GM19023 (cell line): ENCODE measurements at regions not wholly inside any gene's neighbourhood (a gene's known extent, or its start where the extent isn't known, plus 50 kb on each side); places are given as distances from the start of the nearest gene placed in this dataset.

Experiments used
- ATAC-seq: cut with Tn5 transposase; IDR thresholded peaks from one replicate; pipeline ENCODE4 v1.9.1; 2021; ENCODE audit warnings: mild to moderate bottlenecking, moderate library complexity; ENCODE audit not compliant: unreplicated experiment

DNA sequence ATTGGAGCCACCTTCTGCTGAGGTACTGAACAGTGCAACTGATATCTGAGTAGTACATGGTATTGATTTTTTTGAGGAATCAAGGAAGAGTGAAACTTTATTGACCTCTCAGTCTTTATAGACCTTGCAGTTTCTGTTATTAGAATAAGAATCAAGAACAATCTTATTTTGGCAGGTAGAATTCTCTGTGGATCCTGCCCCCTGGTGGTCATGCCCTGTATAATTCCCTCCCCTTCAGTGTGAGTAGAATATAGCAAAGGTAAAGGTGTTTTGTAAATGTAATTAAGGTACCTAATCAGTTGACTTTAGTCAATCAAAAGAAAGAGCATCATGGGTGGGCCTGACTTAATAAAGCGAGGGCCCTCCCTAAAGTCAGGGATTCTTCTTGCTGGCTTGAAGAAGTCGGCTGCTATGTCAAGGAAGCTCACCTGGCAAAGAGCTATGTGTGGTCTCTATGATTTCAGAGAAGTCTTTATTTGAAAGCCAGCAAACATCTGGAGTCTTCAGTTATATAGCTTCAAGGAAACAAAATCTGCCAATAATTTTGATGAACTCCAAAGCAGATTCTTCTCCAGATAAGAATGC, 142.8 kb downstream of the LSM5 start:
- no peak for ATAC-seq

DNA sequence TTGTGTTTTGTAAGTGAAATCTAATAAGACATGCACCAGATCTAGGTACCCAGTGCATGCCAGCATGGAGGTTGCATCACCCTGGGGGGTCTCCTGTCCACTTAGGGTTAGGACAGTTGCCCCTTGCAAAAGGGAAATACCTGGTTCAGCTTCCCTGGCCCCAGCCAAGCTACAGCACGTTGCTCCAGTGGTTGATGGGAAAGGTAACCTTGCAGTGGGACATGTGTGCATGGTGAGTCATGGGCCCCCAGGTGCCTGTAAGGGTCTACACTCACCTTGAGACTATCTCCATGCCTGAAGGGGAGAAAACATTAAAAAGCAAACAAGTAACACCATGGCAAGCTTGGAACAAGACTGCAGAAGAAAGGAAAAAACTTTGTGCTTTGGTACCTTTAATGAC, 143.9 kb downstream of the LSM5 start:
- no peak for ATAC-seq

DNA sequence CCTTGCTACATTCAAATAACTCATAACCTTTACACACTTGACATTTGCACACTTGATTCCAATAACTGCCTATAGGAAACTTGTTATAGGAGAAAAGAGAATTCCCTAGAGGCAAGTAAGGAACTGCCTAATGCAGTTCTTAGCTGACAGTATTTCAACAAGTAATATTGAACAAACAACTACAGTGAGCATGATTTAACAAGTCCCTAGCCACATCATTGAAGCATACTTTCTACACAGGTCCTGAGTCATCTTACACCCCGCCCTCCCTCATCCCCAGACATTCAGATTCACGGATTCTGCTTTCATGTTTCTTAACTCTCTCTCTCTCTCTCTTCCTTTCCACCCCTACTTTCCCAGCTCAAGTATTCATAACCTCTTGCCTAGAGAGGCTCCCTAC, 153.5 kb downstream of the LSM5 start:
- no peak for ATAC-seq

DNA sequence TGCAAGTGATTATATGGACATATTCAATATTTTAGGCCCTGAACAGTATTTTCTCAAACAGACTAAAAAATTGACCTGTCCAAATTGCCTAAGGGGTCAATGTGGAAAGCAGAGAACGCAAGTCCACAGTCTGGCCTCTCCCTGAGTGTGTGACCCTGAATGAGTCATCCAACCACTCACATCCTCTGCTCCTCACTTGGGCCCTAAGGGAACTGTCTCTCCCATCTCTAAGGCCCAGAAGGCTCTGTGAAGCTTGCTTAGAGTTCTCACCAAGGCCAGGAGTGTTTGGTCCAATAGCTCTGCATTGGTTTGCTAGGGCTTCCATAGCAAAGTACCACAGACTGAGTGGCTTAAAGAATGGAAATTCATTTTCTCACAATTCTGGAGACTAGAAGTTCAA, 155.1 kb downstream of the LSM5 start:
- ATAC-seq = no peak

DNA sequence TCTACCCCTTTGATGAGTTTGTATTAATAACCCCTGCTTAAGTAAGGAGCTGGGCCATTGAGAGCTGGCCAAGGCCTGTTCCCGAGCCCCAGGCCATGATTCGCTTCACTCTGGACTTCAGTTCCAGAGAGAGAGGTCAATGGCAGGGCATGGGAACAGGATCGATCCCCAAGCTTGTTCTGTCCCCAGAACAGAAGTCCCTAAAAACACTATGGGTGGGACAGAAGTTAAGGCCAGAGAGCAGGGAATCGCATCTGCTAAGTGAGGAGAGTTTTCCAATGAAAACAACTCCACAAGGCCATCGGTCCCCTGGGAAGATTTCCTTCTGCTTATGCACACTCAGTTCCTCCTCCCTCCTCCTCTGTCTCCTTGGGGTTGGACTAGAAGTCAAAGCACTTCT, 159.6 kb downstream of the LSM5 start:
- no peak for ATAC-seq

DNA sequence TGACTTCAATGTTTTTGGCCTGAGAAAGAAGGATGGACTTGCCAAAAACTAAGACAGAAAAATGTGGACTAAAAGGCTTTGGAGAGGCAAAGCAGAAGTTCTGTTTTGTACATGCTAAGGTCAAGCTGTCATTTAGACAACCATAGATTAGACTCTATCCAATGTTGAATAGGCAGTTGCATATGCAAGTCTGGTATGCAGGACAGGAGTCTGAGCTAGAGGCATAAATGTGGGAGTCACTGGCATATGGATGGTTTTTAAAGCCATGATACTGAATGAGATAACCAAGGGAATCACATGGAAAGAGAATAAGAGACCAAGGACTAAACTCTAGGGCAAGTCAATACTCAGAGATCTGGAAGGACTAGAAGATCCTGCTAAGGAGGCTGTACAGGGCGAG, 164.1 kb downstream of the LSM5 start:
- ATAC-seq = no peak

DNA sequence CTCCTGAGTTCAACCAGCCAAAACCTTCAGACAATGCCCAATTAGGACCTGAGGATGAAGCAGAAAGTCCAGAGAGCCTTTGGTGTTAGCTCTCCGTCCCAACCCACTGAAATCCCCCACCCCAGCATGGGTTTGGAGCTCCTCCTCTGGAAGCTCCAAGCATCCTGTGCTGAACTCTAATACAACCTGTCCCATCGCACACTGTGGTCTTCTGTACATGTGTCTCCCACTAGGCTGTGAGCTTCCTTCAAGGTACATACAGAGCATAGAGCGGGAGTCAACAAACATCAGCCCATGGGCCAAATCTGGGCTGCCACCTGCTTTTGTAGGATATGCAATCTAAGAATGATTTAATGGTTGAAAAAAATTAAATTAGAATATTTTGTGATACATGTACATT, 166.5 kb downstream of the LSM5 start:
- no peak for ATAC-seq

DNA sequence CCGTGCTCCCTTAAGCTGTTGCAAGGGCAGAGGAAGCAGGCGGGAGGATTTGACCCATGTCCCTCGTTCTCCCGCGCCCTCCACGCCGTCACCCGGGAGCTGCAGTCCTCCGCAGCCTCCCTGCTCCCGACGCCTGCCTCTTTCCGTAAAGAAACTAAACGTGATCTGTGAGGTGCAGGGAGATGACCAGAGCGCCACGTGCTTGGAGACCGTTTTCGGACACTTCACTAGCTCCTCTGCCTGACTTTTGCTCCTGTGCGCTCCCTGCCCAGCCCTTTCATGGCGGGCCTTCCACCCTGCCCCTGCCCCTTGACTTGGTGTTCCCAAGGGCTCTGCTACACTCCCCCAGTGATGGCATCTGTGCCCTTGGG, 171.2 kb downstream of the LSM5 start:
- ATAC-seq = no peak

DNA sequence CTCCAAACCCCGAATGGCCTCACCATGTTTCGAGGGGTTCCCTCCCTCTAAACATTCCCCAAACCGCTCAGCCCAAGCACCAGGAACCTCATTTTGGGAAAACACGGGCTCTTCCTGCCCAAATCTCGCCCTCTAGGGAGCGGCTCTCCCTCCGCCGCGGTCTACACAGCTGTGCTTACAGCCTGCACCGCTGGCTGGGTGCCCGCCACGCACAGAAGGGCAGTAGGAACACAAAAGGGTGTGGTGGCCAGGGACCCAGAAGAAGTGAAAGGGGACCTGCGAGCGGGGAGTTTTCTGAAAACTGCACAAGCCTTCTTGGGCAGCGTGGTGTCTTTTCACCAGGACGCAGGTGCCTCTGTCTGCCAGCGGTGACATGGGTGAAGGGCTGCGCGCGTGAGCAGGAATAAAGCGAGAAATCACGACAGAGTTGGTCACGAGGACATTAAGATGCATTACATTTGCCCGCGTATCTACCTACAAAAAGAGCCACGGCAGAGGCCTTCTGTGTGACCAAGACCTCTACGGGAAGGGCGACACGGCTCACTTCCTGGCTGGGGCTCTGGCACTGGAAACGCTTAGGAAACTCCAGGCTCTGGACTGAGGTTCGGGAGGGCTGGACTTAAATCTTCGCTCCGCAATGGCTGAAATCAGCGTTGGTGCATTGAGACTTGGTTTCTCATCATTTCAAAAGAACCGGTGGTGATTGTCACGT, 171.7 kb downstream of the LSM5 start:
- no peak for ATAC-seq

DNA sequence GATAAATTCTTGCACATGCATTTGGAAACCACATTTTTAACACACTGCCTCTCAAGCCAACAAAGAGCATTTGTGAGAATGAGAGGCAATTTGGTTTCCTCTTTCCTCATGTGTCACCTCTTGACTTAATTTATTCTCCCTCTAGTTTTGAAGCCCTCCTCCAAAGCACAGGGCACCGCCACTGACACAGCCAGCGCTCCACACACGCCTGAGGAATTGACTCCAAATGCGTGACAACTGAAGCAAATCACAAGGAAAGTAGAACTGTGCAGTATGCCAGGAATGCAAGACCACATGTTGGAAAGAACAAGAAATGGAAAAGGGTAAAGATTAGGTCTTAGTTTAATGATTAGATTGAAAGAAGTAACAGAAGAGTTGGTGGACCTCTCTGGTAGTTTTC, 173.3 kb downstream of the LSM5 start:
- ATAC-seq = no peak

DNA sequence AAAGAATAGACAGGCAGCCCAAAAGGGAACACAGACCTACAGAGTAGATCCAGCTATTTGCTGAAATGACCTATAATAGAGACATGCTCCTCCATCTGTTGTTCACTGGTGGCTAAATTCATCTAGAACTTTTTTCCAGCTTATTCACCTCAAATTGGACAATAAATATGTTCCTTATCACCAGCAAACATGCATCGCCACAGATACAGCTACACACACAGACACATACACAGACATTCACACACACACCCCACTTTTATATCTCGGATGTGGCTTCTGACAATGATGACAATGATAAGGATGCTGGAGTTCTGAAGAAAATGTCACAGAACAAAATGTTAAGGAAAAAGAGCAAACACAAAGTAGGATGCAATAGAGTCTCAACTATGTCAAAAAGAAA, 175.4 kb downstream of the LSM5 start:
- ATAC-seq = no peak

DNA sequence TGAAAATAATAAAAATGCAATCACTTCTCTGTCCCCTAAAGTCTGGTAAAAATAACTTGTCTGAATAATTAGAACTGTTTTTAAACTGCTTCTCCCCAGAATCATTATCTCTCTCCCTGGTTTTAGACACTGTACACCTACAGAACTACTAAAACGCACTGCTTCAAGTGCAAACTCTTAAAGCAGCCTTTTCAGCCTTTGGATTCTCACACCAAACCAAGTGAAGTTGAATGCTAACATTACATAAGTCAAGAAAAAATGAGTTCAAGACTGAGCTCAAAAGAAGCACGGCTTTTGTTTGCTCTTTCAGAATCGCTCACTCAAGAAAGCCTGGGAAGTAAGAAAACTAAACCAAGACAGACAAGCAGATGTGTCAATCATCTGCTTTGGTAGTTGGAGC, 188.8 kb downstream of the LSM5 start:
- no peak for ATAC-seq

DNA sequence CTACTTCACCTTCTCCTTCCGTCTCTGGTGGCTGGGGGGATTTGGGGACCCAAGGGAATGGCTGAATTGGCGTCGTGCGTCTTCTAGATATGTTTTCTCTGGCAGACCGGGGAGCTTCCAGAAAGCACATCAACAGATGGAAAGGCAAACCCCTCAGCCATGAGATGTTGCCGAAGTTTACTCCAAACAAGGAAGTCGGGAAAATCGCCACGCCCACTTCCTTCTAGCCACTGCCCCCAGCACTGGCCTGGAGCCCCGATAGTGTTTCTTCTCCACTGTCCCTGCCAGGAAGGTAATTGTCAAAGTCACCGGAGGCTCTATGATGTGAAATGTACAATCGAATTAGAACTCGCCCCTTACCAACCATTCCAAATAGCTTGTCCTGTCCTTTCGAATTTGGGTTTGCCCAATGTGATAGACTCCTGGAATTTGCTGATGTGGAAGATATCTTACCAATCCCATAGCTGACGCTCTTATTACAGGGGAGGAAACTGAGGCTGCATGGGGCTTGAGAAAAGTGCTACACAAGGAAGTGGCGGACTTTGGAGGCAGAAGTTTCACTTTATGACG, 191.0 kb downstream of the LSM5 start:
- no peak for ATAC-seq

DNA sequence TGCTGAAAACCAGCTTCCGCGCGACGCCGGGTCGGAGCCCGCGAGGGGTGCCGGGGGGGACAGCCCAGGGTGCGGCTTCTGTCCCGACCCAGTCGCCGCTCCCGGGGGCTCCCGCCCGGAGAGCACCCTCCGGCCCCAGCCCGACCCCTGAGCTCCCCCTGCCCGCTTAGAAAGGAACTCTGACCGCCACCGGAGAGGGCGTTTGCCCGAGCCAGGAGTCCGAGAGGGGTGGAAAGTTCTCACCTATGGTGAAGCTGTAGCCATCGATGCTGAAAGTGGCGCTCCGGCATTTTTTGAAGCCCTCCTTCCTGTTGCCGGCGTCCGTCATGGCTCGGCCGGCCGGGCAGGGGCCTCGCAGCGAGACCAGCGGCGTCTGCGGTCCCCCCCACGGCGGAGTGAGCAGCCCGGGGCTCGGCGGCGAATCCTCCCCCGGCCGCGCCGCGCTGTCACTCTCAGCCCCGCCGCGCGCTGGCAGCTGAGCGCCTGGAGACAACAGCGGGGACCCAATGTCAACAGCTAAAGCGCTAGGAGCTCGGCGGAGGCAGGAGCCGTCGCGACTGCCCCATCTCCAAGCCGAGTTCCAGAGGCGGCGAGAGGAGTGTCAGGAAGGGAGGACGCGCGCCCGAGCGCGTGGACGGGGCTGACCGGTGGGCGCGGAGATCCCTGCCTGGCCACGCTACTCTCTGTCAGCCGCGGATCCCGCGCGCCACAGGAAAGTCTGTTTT, 191.6 kb downstream of the LSM5 start:
- ATAC-seq = no peak

DNA sequence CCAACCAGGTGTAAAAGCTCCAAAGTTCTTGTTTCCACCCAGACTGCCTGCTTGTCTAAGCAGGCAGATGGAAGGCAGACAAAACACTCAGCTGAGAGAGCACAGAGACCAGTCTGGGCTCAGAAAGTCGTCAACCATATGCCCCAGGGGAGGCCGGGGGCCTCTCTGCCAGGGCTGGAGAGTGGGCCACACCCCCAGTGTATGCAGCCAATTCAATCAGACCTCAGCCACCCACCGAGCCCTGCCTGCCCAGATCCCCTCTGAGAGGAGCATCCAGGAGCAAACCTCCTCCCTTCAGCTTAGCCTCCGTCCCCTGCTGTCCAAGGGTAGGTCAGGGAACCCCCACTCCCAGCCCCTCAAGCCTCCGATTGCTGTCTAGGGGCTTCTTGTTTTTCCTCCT, 196.3 kb downstream of the LSM5 start:
- ATAC-seq = no peak

DNA sequence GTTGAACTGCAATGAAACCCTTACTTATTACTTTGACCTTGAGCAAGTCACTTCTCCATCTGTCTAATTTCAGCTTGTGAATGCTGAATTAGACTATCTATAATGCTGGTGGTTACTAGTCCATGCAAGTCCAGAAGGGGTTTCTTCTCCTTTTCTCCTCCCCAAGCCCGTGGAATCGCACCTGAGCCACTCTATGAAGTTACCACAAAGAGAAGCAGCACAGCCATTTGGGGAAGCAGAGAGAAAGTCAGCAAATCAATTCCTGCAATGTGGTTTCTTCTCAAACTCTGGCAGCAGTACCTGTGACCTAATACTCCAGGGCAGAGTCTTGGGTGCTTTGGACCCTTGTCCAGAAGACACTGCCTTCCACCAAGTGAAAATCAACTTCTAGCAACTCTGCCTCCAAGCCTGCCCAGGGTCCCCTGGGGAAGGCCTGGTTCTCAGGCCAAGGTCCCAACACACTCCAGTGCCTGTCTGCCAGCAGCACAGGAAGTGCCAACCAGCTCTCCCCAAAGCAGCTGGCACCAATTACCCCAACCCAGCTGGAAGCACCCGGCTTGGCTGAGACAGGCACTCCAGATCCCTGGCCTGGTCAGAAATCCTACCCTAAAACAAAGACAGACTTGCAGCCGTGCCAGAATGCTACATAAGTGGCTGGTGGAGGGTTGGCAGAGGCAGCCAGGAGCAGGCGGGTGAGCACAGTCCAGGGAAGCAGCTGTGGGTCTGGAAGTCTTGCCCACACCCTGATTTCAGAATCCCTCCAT, 200.3 kb downstream of the LSM5 start:
- no peak for ATAC-seq

DNA sequence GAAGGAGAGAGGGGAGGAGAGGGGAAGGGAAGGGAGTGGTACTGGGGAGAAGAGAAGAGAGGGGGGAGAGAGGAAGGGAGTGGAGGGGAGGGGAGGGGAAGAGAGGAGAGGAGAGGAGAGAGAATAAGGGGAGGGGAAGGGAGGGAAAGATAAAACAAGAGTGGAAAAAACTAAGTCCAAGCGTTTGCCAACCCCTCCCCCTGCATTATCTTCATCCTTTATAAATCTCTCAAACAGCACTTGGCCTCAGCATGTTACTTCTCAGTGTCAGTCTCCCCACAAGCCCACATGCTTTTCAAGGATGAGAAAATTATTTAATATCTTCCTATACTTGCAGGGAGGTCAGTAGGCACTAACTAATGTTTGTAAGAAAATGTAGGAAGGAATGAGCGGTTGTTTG, 204.5 kb downstream of the LSM5 start:
- ATAC-seq = no peak

DNA sequence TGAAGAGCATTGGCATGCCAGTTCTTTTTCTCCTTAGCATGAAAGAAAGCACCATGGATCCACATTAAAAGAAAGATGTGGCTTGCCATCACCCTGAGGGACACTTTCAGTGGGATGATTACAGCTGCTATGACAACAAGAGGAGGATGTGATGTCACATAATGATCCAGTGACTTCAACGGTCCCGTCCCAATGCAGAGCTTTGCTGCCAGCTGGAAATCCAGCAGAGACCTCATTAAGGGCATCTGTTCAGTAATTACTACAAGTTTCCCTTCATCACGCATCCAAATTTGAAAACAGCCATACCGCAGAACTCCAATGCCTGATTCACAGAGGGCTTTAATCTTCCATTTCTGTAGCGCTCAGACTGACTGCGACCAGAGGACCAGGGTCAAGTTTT, 206.6 kb downstream of the LSM5 start:
- no peak for ATAC-seq

DNA sequence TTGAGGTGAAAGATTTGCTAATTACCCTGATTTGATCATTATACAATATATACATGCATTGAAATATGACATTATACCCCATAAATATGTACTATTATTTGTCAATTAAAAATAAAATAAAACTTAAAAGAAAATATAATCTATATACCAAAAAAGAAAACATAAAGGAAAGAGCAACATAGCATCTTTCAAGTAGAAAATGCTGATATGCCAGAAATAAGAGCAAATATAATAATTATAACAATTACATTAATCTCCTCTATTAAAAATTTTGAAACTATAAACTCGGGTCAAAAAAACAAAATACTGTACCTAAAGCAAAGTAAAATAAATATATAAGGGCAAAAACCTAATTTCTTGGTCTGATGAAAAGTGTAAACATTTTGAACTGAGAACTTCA, 209.3 kb upstream of the PDE1C start:
- ATAC-seq = no peak

DNA sequence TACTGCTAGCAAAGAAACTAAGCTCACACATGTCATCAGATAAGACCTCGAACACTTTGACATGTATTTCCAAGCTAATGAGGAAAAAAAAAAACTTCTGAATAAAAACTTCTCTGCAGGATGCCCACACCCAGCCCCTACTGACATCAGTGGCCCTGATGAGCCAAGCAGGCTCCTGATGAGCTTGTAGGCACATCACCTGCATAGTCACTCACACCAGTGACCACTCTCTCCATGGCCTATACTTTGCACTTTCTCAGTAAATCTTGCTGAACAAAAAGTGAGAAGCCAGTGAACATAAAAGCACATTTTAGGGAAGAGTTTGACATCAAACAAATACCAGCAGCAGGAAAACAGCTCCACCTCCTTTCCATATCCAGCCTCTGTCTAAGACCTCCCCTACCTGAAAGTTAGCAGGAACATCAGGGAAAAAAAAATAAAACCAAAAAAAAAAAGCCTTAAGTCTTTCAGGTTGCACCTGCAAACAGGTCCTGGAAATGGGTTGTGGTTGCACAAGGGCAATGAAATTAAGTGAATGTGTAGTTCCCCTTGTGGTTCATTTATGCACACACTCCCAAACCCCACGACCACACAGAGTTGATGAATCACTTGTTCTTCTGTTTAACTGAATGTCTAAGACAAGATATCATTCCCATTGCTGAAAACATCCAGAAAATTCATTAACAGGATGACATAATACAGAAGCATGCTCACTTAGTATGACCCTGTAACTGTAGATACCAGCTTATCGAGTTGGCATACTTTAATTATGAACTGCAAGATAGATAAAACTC, 205.2 kb upstream of the PDE1C start:
- ATAC-seq = no peak

DNA sequence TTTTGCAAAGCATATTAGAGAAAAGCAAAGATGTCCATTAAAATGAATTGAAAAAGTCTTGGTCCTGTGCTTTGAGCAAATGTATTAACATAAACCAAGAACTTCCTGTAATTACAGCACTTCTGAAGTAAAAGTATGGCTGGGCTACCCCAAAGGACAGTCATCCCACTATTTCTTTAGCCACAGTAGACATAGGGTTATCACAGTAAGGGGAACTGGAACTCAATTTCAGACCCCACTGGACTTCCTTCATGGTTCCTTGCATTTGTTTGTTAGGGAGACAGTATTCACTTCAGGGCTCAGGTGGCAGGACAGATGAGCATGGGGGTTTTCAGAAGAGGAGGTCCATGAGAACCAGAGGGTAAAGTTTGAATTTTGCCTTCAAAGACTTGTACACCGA, 203.1 kb upstream of the PDE1C start:
- ATAC-seq = no peak
